Stimulated activated naive B cell treated with anti-CD40 and anti-IgM and Interleukin-4, amounts not matched to agents 10 μg/mL and 1 μg/mL and 100 μg/mL, for 72 hours (primary cell): ENCODE measurements at regions not wholly inside any gene's neighbourhood (a gene's known extent, or its start where the extent isn't known, plus 50 kb on each side); places are given as distances from the start of the nearest gene placed in this dataset.
A peak's percentile ranks its signal among the peaks of the same experiment; 100 is the strongest.
"Not testable (repeated sequence)": the region's sequence is repeated elsewhere in the genome, so short reads cannot be mapped to it uniquely, and the experiment has no call there.

Source experiments
- ATAC-seq, 2 donors: fragments of 150-1000 bp; cut with Tn5 transposase; replicated peaks; 2 replicates each; pipeline ENCODE4 v1.10.0; 2021; ENCODE audit warnings: moderate library complexity in 1 of 2
- DNase-seq: peaks from one replicate; pipeline ENCODE4 v3.0.0; 2021
- H3K27ac Mint-ChIP-seq: one replicate; pipeline ENCODE4 v1.8.0; 2022; ENCODE audit warnings: mild to moderate bottlenecking, mixed read lengths
- H3K27me3 Mint-ChIP-seq, 2 donors: one replicate each; pipeline ENCODE4 v1.8.0; 2022; ENCODE audit warnings: mixed read lengths in 2 of 2
- H3K36me3 Mint-ChIP-seq, 2 donors: one replicate each; pipeline ENCODE4 v1.8.0; 2022; ENCODE audit warnings: mixed read lengths in 2 of 2, mild to moderate bottlenecking in 1 of 2
- H3K4me1 Mint-ChIP-seq, 2 donors: one replicate each; pipeline ENCODE4 v1.8.0; 2022; ENCODE audit warnings: mixed read lengths in 2 of 2, mild to moderate bottlenecking in 1 of 2
- H3K4me3 Mint-ChIP-seq, 2 donors: one replicate each; pipeline ENCODE4 v1.8.0; 2022; ENCODE audit warnings: mild to moderate bottlenecking in 2 of 2, mixed read lengths in 2 of 2, moderate library complexity in 1 of 2
- H3K9me3 Mint-ChIP-seq, 2 donors: one replicate each; pipeline ENCODE4 v1.8.0; 2022; ENCODE audit warnings: mixed read lengths in 2 of 2, mild to moderate bottlenecking in 1 of 2

GRCh38 chr15:21638770-21639169 is 198.5 kb upstream of the POTEB3 start:
- H3K27ac Mint-ChIP-seq, H3K4me3 Mint-ChIP-seq, H3K9me3 Mint-ChIP-seq, DNase-seq, H3K4me1 Mint-ChIP-seq, H3K36me3 Mint-ChIP-seq, H3K27me3 Mint-ChIP-seq: not testable (repeated sequence)
- peak; percentile 43 to 44 for ATAC-seq

GRCh38 chr15:21626694-21627093 is 186.4 kb upstream of the POTEB3 start:
- not testable (repeated sequence) for H3K9me3 Mint-ChIP-seq, H3K27me3 Mint-ChIP-seq, H3K4me1 Mint-ChIP-seq, H3K4me3 Mint-ChIP-seq, H3K36me3 Mint-ChIP-seq, DNase-seq, H3K27ac Mint-ChIP-seq
- peak; percentile 44 to 57 for ATAC-seq

- H3K27me3 Mint-ChIP-seq, H3K9me3 Mint-ChIP-seq, H3K27ac Mint-ChIP-seq, H3K4me3 Mint-ChIP-seq, DNase-seq, H3K36me3 Mint-ChIP-seq, H3K4me1 Mint-ChIP-seq, ATAC-seq: not testable (repeated sequence)
These were observed 168.9 kb upstream of the POTEB3 start for GRCh38 chr15:21609223-21609622.

GRCh38 chr15:21565426-21565825 is 125.1 kb upstream of the POTEB3 start:
- H3K9me3 Mint-ChIP-seq, H3K4me1 Mint-ChIP-seq: not testable (repeated sequence)

DNA sequence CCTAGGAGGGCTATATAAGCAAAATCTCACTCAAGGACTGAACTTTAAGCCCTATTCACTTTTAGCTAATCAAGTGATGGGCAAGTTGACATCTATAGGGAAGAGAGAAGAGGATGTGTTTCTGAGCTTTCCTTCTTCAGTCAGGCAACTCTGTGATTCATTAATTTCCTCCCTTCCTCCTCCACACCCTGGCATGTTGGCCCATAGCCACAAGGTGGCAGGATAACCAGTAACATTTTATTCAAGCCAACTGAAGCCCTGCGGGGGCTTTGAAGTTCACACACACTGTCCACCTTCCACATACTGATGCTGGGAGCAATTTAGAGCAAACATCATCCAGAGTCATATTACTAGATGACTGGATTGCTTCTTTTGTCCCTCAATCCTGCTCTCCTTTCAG is 111.5 kb upstream of the POTEB3 start:
- H3K27me3 Mint-ChIP-seq = not testable (repeated sequence)

More at GRCh38 chr15:21565426-21565825, 125.1 kb upstream of the POTEB3 start:
- DNase-seq, H3K27me3 Mint-ChIP-seq, H3K27ac Mint-ChIP-seq, H3K4me3 Mint-ChIP-seq, ATAC-seq, H3K36me3 Mint-ChIP-seq: not testable (repeated sequence)

DNA sequence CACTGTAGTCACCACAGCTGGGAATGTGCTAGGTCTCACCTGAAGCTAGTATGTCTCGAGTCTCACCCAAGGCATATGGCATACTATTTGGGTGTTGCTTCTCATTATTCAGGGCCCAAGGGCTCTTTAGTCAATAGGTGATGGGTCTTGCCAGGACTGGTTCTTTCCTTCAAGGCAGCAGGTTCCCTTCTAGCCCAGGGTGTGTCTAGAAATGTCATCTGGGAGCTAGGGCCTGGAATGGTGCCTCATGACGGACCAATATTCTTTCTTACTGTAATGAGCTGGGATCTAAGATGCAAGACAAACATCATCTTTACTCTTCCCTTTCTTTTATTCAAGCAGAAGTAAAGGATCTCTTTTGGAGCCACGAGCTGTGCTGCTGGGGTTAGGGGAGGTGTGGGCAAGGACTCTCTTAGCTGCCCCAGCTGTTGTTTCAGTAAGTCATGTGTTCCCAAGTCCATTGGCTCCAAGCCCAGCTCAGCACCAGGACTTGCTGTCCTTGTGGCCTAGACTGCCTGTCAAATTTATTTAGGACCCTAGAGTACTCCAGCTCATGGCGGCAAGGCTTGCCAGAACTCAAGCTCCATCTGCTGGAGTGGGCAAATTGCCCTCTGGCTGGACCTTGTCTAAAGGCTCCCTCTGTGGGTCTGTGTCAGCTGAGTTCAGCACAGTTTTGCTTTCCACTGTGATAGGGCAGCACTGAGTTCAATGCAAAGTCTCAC is 106.0 kb upstream of the POTEB3 start:
- DNase-seq, H3K4me3 Mint-ChIP-seq, H3K27ac Mint-ChIP-seq, H3K9me3 Mint-ChIP-seq, ATAC-seq, H3K27me3 Mint-ChIP-seq, H3K36me3 Mint-ChIP-seq, H3K4me1 Mint-ChIP-seq: not testable (repeated sequence)

More for the DNA sequence above, 111.5 kb upstream of the POTEB3 start:
- H3K27ac Mint-ChIP-seq, H3K9me3 Mint-ChIP-seq, H3K4me3 Mint-ChIP-seq, H3K36me3 Mint-ChIP-seq, H3K4me1 Mint-ChIP-seq, DNase-seq: not testable (repeated sequence)
- peak; percentile 91 to 94 for ATAC-seq

- DNase-seq, ATAC-seq, H3K4me3 Mint-ChIP-seq, H3K36me3 Mint-ChIP-seq, H3K4me1 Mint-ChIP-seq, H3K9me3 Mint-ChIP-seq, H3K27ac Mint-ChIP-seq: not testable (repeated sequence)
- peaks cover 5 to 15% of the 10 kb centered on the region in 2 donors for H3K27me3 Mint-ChIP-seq
These were observed 92.5 kb upstream of the POTEB3 start for GRCh38 chr15:21532785-21533184.

DNA sequence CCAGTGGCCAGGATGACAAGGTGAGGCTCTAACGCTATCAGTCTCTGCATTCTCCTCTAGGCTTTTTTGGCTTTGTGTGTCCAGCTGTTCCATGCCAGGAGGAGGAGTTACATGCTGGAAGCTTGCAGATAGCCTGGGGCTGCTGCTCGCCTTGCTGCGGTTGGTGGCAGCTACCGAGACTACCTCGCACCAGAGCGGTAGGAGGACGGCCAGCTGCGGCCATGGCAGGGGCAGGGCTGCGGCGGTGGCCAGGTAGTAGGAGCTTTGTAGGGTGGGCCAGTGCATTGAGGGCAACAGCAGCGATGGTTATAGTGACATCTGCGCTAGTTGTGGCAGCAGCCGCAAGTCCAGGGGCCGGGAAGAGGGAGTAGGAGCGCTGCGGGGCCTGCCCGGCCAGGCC is 75.9 kb upstream of the POTEB3 start:
- not testable (repeated sequence) for H3K27me3 Mint-ChIP-seq, H3K27ac Mint-ChIP-seq, H3K4me3 Mint-ChIP-seq, DNase-seq, H3K36me3 Mint-ChIP-seq, ATAC-seq, H3K4me1 Mint-ChIP-seq, H3K9me3 Mint-ChIP-seq

DNA sequence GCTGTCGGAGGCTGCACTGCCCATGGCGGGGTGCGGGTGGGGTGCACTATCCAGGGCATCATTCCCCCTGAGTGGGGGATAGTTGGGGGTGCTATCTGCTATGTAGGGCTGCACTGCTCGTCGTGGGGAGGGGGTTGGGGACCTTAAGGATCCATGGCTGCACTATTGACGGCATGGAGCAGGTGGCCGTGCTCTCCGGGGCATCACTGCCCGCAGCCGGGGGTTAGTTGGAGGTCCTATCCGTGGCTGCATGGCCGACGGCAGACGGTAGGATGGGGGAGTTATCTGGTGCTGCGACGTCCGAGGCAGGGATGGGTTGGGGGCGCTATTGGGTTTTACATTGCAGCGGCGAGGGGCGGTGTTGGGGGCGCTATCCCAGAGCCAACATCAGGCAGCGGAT is 75.0 kb upstream of the POTEB3 start:
- ATAC-seq, H3K4me3 Mint-ChIP-seq, H3K4me1 Mint-ChIP-seq, H3K36me3 Mint-ChIP-seq, H3K27ac Mint-ChIP-seq, DNase-seq, H3K9me3 Mint-ChIP-seq, H3K27me3 Mint-ChIP-seq: not testable (repeated sequence)

DNA sequence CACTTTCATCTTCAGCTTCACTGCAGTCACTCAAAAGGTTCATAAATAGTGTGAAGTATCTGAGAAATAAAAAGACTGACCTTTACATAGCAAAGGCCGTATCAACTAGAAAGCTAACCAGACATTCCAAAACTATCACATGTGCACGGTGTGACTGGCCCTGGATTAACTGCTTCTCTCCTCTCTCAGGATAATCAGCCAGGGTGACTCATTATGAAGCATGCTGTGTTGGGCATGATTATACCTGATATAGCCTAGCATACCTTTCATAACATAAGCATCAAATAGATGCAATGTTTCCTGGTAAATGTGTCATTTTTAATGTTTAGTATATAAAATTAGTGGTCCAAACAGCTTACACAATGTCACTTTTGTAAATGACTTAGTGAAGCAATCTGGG is 62.7 kb upstream of the POTEB3 start:
- H3K4me3 Mint-ChIP-seq, H3K27ac Mint-ChIP-seq, ATAC-seq, H3K27me3 Mint-ChIP-seq, H3K4me1 Mint-ChIP-seq, DNase-seq, H3K36me3 Mint-ChIP-seq, H3K9me3 Mint-ChIP-seq: not testable (repeated sequence)
